ENCODE measurements at regions not wholly inside any gene's neighbourhood (a gene's known extent, or its start where the extent isn't known, plus 50 kb on each side); places are given as distances from the start of the nearest gene placed in this dataset.

DNA sequence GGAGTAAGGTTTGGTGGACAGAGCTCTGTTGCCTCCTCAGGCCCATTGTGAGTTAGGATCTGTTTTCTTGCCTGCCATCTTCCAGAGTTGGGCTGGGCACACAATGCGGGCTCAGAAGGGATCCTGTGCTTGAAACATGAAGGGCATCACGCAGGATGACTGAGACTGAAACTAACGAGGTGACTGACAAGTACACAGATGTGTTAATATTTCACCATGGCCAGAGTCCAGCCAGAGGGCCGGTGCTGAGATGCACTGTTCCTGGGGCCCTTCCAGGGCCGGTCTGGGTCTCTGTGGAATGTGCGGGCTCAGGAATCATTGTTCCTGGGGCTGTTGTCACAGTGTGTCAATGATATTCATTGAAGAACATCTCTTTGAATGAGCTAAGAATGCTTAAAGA, 163.7 kb downstream of the URI1 start:
- Histone ChIP-seq H3K27me3 (no peaks in the 10 kb centered on the region), H3K4me1 (no peaks in the 10 kb centered on the region), H3K36me3 (no peaks in the 10 kb centered on the region), H3K9me3 (no peaks in the 10 kb centered on the region), H3K27ac (no peak overlapping the region), H3K4me3 (no peak overlapping the region), H3K9ac (ENCODE audit: low read depth in 2 of 2, low read length in 2 of 2) (no peak overlapping the region)
- intact Hi-C loops (cut with DNase I): no loop called here
- TF ChIP-seq, protein P1, sequence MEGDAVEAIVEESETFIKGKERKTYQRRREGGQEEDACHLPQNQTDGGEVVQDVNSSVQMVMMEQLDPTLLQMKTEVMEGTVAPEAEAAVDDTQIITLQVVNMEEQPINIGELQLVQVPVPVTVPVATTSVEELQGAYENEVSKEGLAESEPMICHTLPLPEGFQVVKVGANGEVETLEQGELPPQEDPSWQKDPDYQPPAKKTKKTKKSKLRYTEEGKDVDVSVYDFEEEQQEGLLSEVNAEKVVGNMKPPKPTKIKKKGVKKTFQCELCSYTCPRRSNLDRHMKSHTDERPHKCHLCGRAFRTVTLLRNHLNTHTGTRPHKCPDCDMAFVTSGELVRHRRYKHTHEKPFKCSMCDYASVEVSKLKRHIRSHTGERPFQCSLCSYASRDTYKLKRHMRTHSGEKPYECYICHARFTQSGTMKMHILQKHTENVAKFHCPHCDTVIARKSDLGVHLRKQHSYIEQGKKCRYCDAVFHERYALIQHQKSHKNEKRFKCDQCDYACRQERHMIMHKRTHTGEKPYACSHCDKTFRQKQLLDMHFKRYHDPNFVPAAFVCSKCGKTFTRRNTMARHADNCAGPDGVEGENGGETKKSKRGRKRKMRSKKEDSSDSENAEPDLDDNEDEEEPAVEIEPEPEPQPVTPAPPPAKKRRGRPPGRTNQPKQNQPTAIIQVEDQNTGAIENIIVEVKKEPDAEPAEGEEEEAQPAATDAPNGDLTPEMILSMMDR (IDR thresholded peaks at IDR 0.05): no peak
- DNase-seq: no peak

DNA sequence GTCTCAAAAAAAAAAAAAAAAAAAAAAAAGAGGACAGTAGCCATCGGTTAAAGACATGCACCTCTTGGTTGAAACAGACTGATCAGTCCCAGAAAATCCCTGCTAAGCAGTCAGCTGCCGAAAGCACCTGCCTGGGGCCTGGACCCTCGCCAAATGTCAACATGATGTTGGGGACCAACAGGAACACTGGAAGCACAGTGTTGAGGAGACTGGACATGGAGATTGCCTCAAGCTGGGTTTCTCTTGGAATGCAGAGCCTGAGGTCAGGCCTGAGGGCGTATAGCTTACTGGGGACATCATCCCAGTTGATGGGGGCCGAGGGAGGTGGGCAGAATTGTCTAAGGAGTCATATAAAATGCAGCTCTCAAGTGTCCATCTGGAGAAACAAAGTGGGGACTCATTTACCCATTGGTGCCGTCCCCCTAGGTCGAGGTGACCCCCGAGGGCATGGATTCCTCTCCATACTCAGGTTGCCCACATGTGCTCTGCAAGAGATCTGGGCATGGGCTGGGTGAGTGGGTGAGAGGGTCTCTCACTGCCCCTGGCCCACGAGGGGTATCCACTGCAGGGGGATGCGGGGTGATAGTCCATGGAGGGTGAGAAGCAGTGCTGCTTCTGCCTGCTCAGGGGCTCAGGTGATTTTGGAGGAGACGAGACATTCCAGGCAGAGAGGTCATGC, 164.5 kb downstream of the URI1 start:
- Histone ChIP-seq H3K9ac (ENCODE audit: low read depth in 2 of 2, low read length in 2 of 2) (no peak overlapping the region), H3K27me3 (no peaks in the 10 kb centered on the region), H3K4me3 (no peak overlapping the region), H3K36me3 (no peaks in the 10 kb centered on the region), H3K27ac (no peak overlapping the region), H3K4me1 (no peaks in the 10 kb centered on the region), H3K9me3 (no peaks in the 10 kb centered on the region)
- DNase-seq: no peak
- TF ChIP-seq, protein P1 (IDR thresholded peaks at IDR 0.05): no peak
- intact Hi-C loops (cut with DNase I): no loop called here

DNA sequence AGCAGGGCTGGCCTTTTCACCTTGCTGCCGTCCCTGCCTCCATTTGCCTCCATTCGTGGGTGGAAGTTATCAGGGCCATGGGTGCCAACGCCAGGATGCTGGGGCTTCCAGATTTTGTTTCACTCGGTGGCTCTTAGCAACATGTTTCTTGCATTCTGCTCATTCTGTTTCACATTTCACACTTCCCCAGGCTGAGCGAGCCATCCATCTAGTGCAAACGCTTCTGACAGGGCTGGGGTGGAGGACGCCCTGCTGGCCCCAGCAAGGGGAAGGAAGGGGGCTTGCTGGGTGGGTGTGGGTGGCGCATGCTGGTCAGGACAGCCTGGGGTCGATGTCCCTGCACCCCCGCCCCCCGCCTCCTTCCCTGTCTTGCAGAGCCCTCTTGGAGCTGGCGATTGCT, 165.2 kb downstream of the URI1 start:
- H3K4me1 ChIP-seq: no peaks in the 10 kb centered on the region

DNA sequence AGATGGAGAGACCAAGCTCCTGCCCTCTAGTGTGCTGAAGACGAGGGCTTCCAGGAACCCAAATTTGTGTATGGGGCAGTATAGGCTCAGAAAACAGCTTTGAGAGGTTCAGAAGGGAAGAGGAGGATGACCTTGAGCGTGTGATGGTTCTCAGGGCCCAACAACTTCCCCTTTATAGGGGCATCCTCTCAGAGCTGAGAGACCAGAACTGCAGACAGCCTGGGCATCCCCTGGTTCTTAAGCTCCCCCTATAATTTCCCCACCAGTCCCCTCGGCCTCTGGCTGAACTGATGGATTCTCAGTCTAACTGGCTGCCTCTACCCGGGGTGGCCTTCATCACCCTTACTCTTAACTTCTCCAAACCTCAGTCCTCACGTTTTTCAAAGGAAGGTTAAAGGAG, 167.5 kb downstream of the URI1 start:
- Histone ChIP-seq H3K9me3 (no peaks in the 10 kb centered on the region), H3K36me3 (no peaks in the 10 kb centered on the region), H3K27me3 (no peaks in the 10 kb centered on the region), H3K27ac (no peak overlapping the region), H3K9ac (ENCODE audit: low read depth in 2 of 2, low read length in 2 of 2) (no peak overlapping the region), H3K4me3 (no peak overlapping the region), H3K4me1 (no peaks in the 10 kb centered on the region)
- no peak for DNase-seq
- intact Hi-C loops (cut with DNase I): no loop called here
- TF ChIP-seq, protein P1 (IDR thresholded peaks at IDR 0.05): no peak

More for the DNA sequence above, 165.2 kb downstream of the URI1 start:
- Histone ChIP-seq H3K4me3 (no peak overlapping the region), H3K9ac (ENCODE audit: low read depth in 2 of 2, low read length in 2 of 2) (no peak overlapping the region), H3K27ac (no peak overlapping the region), H3K9me3 (no peaks in the 10 kb centered on the region), H3K27me3 (no peaks in the 10 kb centered on the region), H3K36me3 (no peaks in the 10 kb centered on the region)
- TF ChIP-seq, protein P1 (IDR thresholded peaks at IDR 0.05): no peak
- no peak for DNase-seq
- intact Hi-C loops (cut with DNase I): no loop called here

DNA sequence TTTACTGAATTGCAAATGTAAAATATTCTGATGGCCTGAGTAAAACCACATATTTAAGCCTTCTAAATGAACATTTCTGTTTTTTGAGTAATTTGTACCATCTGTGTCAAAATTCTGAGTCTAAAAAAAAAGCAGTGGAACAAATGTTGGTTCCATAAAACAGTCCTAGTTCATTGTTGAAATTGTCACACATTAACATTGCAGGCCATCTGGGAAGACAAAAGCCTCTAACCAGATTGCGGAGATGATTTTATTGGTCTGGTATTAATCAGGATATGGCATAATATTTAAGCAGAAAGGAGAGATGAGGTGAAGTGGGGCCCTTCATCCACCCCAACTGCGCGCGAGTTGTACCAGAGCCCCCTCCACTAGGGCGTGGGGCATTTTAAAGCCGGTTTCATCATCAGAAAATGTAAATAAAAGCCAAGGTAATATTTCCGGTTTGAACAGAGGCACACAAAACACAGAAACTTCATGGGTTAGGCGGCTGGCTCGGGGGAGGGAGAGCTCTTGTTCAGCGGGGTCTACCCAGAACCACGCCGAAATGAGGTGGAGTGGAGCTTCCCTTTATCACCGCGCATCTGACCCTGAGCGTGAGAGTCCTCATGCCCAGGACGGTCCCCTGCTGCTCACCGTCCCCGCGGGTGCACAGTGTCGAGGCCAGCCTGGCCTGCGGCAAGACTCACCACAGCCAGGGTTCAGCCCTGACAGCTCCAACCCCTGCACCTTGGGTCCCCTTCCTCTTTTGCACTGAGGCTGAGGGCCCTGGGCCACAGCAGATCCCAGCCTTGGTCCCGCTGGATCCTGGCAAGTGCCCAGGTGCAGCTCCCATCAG, 169.2 kb downstream of the URI1 start:
- intact Hi-C loops (cut with DNase I): no loop called here
- H3K36me3 ChIP-seq: no peaks in the 10 kb centered on the region
- TF ChIP-seq, protein P1 (IDR thresholded peaks at IDR 0.05): no peak
- H3K27ac ChIP-seq: no peak overlapping the region
- no peak overlapping the region for H3K4me3 ChIP-seq
- no peaks in the 10 kb centered on the region for H3K27me3 ChIP-seq
- DNase-seq: no peak
- no peak overlapping the region for H3K9ac ChIP-seq (ENCODE audit: low read depth in 2 of 2, low read length in 2 of 2)
- H3K9me3 ChIP-seq: no peaks in the 10 kb centered on the region
- H3K4me1 ChIP-seq: no peaks in the 10 kb centered on the region
